OCI-M1 (cell line): ENCODE measurements at regions not wholly inside any gene's neighbourhood (a gene's known extent, or its start where the extent isn't known, plus 50 kb on each side); places are given as distances from the start of the nearest gene placed in this dataset.
"Not testable (repeated sequence)": the region's sequence is repeated elsewhere in the genome, so short reads cannot be mapped to it uniquely, and the experiment has no call there.

Source experiments
- DNase-seq: peaks from one replicate; lab custom pipeline; 2025; lab: John Stamatoyannopoulos, UW

DNA sequence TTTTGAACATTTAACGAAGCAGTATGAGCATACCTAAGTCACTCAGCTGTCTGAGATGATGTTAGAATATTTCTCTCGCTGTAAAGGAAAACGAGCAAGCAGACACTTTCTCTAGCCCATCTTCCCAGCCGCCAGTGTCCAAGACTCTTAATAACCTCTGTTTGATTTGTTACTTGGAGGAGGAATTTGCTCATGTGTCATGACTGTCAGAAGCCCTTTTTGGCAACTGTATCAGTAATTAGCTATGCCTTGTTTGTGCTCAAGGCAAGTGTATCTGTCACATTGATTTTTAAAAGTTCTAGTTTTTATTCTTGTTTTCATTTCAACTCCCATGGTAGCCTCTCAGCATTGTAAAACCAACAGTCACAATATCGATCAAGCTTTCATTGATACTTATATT, 828.4 kb upstream of the SLC10A2 start:
- no peak for DNase-seq

DNA sequence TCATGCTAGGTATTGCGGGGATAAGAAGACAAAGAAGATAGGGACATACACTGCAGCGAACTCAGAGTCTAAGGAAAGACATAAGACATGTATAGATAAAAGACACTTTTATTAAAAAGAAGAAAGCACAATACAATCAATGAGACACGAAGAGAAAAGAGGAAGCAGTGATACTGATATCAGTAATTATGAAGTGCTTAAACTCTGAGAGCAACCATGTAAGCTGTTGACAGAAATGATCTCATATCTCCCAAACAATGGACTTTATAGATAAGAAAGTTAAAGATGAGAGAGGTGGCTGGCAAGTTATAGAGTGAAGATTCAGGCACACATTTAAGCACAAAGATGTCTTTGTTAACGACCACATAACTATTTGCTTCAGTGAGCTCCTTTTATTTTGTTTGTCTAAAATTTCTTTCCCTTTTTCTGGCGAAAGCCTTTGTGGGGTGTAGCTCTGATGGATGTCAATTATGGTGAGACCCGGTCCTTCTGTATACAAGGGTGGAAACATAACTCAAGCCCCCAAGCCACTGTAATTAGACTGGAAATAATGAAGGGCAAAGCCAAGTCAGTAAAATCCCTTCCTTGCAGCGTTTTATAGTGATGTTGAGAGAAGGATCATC, 818.0 kb upstream of the SLC10A2 start:
- peak; percentile 6 for DNase-seq

DNA sequence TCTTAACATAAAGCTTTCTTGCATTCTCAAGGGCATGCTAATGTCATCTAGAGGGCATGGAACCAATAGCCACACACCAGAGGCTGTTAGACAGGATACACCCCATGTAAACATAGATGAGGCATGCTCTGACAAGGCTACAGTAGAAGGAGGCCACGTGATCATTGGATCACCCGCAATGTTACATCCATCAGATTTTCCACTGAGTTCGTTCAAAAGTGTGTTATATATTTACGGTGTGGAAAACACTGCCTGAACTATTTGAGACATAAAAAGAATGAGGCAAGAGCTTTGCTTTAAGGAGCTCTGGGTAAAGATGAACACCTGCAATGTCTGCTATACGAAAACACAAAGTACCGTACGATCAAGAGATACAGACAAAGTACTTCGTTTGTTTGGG, 817.5 kb upstream of the SLC10A2 start:
- DNase-seq, result no peak

DNA sequence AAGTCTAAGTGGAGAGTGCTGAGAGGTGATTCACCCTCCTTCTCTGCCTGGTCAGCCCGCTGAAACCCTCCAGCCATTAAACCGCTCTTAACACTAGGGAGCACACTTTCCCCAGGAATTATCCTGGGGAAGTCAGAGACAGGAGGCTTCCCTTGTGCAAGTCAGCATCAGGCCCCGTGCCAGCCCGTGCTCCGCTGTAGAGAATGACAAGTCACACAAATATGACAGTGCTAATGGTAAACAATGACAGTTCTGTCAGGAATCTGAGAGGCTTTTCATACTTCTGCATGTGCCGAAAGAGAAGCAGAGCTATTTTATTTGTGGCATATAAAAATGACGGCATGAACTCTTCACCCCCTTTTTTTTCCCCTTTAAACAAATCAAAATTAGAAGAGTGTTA, 816.9 kb upstream of the SLC10A2 start:
- peak; percentile 90 for DNase-seq

DNA sequence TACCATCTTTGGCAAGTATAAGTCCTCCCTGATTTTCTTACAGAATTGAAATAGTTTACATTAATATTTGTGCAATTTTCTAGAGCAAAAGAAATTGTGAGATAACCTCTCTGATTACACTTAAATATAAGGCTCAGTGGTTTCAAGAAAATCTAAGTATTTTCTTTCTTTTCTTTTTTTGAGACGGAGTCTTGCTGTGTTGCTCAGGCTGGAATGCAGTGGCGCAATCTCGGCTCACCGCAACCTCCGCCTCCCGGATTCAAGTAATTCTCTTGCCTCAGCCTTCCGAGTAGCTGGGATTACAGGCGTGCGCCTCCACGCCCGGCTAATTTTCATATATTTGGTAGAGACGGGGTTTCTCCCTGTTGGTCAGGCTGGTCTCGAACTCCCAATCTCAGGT, 813.9 kb upstream of the SLC10A2 start:
- not testable (repeated sequence) for DNase-seq

DNA sequence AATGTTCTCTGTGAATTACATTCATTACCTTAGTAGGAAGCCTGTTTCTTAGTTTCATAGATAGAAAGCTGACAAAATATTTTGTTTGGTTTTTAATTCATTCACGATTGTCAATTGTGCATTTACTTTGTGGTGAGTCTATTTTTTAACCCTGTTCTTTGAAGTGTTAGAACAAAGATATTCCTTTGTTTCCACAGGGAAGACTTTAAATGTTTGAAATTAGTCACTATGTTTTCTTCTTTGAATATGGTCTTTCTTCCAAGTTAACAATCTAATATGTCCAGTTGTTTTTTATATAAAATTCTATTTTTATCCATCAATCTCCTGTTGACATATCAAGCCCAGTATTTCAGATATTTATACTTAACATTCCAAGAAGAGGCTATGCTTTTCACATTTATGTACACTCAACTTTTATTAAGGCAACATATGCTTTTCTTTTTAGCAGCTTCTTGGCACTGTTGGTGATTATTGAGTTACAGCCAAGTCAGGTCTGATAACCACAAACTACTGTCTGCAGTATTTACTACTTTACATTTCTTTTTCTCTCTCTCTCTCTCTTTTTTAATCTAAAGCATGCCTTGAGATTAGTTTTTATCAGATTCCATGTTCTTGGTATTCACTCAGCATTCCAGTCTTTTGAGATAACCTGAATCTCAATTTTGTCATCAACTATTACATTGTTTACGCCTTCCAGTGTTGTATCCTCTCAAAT, 812.8 kb upstream of the SLC10A2 start:
- DNase-seq, result no peak

DNA sequence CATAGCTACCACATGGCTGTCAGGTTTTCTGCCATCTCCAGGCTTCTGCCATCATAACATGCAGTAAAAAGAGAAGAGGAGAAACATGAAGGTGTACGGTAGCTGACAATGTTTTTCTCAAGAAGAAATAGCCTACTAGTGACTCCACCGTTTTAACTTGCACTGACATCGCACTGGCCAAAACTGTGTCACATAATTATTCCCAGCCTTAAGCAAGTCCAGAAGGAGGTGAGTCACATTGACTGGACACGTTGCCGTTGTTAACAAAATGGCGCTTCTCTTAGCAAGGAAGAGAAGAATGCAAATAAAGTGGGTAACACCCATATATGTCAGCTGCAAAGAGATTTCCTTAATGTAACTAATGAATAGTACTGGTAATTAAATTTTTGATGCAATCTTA, 810.4 kb upstream of the SLC10A2 start:
- no peak for DNase-seq

DNA sequence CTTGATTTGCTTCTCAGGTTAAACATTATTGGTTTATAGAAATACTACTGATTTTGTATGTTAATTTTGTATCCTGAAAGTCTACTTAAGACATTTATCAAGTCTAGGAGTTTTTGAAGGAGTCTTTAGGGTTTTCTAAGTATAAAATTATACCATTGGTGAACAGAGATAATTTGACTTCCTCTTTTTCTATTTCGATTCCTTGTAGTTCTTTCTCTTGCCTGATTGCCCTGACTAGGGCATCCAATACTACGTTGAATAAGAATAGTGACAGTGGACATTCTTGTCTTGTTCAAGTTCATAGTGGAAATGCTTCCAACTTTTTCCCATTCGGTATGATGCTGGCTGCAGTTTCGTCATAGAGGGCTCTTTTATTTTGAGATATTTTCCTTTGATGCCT, 807.5 kb upstream of the SLC10A2 start:
- DNase-seq, result peak; percentile 75

DNA sequence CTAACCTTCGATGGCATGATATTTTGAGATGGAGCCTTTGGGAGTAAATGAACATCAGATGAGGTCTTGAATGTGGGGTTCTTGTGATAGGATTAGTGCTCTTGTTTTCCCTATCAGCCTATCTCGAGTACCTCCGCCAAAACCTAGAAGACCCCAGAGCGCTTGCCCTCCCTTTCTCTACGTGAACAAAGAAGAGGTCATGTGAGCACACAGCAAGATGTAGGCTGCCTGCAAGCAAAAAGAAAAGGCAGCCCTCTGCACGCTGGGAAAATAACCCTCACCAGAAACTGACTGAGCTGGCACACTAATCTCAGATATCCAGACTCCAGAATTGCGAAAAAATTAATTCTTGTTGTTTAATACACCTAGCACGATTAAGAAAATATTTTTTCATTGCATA, 799.8 kb upstream of the SLC10A2 start:
- no peak for DNase-seq

DNA sequence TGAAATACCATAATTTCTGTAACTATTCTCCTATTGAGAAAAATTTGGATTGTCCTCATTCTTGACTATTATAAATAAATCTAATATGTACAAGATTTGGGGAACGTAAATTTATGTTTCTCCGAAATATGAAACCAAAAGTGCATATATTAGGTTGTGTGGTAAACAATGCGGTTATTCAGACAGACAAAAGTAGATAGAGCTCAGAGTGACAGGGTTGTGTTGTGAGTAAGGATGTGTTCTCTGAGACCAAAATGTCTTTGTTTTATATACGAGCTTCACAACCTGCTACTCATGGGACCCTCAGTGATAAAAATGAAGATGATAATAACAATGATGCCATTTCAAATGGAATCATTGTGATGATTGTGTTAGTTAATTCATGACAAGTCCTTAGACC, 796.3 kb upstream of the SLC10A2 start:
- no peak for DNase-seq

DNA sequence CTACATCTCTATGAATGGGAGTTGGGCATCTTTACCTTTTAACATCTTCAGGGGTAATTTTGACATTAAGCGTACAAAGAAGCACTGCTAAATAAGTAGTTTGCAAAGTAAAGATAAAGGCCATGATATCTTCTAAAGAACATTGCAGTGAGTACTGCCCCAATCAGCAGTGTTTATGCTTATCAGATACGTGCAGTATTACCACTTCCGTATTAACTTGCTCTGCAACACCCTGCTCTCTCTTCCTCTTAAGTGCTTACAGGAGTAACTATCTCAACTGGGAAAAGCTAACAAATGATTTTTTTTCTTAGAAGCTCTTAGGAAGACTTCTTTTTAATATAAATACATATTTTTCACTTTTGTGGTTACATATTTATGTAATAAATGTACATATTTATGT, 793.7 kb upstream of the SLC10A2 start:
- DNase-seq, result peak; percentile 89

DNA sequence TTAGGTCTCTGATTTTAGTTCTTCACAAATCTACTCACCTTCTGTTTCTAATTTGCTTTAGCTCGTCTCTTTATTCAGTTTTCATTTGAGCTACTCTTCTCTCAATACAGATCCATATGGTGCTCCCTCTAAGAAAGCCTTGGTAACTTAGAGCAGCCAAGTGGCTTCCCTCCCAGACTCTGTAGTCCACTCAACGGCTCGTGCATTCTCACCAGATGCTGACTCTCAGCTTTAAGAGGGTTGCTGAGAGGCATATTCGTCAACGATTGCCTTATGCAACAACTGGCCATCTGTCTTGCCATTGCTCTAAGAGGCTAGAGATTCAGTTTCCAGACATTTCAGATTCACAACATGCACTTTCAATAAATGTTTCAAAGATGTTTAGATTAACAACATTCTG, 785.8 kb upstream of the SLC10A2 start:
- no peak for DNase-seq

DNA sequence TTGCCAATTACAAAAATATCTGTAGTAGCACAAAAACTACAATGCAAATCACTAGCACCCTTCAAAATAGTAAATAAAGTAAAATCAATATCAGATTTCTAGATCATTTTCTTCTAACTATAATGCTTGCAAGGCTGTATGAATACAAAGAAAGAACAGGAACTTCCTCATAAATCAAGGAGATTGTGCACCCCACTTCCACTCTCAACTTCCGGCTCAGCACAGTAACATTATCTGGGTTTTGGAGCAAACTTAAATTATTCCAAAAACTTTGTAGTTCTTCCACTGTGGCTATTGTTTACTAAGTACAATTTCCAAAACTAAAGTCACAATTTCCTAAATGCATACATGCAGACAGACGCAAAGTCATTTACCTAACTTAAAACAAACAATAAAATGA, 778.3 kb upstream of the SLC10A2 start:
- no peak for DNase-seq

DNA sequence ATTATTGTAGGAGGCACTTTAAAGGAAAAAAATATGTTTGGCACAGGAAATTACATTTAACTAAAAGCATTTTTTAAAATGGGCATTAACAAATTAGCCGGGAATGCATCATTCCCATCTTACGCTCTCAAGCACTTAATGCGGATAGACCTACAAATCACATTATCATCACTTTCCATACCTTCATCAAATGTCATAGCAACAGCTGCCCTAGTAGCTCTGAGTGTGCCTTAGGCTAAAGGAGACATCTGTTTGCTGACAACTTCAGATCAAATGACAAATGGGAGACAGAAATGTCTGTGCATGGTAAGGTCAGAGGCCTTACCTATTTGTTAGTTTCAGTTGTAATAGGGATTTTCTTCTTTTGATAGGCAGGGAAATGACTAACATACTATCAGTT, 773.2 kb upstream of the SLC10A2 start:
- DNase-seq, result no peak

DNA sequence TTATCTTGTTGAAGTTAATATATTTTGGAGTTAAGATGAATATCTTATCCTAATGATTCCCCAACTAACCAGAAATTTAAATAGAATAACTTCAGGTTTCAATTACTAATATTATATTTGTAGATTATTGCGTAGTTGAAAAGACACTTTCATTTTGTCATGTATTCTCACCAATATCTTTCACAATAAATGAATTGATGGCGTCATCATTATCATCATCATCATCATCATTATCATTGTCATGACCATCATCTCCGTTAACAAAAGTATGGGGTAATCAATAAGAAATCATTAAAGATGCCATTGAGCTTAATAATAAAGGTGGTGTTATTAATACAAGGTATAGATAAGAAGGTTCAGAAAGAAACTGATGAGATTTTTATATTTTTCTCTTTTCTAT, 768.8 kb upstream of the SLC10A2 start:
- DNase-seq, result no peak

DNA sequence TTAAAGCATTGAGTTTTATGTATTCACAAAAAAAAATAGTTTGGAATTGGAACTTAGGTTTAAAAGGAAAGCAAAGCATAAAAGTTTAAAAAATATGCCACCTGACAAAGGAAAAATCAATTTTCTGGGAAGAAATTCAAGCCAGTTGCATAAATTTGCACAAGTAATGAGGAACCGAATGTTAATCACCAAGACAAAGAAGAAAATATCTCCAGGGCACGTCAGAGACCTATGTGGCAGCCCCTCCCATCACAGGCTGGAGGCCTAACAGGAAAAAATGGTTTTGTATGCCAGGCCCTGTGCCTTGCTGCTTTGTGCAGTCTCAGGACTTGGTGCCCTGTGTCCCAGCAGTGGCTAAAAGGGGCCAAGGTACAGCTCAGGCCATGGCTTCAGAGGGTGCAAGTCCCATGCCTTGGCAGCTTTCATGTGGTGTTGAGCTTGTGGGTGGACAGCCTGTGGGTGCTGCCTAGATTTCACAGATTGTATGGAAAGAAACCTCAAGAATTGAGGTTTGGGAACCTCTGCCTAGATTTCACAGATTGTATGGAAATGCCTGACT, 767.2 kb upstream of the SLC10A2 start:
- DNase-seq, result no peak

DNA sequence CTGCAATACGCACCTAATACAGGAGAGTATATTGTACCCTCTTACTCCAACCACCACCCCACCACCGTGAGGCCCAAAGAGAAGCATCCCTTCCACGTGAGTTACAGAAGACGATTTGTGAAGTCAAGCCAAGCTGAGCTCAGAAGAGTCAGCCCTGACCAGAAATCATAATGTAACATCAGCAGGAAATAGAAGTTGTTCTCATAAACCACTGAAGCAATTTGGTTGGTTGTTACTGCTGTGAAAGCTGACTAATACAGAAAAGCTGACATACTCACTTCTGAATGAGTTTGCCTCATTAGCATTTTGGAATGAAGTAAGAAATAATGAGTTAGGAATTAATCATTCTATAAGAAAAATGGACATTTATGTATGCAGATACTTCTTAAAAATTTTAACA, 749.4 kb upstream of the SLC10A2 start:
- no peak for DNase-seq

DNA sequence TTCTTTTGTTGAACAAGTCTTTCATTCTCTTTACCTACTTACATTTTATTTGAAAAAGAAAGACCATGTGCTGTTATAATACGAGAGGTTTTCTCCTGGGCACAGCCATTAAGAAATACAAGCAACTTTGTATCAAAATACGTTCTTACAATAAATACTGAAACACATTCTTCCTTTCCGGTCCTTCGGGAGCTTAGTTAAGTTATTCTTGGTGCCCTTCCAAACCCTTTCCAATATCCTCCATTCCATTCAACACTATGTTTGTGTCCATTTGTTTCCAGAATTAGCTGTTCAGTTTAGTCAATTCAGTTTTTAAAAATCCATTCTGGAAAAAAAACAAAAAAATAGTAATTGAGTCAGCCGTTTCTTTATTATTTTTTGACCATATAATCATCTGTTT, 746.8 kb upstream of the SLC10A2 start:
- no peak for DNase-seq

DNA sequence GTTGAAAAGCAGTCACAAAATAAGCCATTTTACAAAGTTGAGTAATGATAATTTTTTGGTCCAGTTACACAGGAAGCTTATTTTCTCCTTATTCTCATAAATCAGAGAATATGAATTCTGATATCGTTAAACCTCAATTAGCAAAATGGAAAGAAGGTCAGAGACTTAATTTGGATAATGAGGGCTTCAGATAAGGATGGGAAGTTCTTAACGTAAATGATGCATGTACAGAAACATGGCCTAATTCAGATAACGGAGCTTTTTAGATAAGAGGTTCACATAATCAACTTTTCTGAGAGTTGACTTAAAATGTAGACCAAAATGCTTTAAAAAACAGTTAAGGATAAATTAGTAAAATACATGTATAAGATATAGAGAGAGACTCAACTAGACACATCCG, 746.3 kb upstream of the SLC10A2 start:
- no peak for DNase-seq

DNA sequence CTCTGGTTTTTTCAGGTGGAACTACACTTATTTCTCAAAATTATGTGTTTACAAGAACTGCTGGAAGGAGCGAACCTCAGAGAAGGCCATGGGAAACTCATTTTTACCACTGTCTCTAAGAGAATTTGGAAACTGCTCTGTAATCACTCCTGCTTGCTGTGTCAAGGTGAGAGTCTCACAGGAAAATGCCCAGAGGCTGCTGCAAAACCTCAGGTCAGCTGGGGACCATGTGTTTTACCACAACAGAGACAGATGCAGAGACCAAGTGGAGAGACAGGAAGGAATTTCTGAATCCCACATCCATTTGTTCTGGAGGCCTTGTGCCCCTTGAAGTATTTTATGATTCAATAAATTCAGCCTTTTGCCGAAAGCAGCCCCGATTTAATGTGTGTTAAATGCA, 743.8 kb upstream of the SLC10A2 start:
- DNase-seq, result no peak

DNA sequence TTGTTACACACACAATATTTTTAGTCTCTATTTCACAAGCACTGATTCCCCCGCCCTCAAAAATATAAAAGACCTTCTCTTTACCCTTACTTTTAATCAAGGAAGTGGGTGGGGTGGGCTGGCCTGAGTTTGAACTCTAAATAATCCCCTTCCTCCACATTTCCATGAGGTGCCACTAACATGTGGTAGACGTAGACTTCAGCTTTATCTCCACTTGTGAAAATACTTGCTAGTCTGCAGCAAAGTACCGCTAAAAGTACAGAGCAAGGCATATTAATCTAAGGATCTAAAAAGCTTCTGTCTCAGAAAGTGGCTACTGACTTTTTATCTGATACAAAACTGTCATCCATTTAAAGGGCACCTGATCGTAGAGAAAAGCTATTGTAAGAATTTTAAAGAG, 739.6 kb upstream of the SLC10A2 start:
- no peak for DNase-seq

DNA sequence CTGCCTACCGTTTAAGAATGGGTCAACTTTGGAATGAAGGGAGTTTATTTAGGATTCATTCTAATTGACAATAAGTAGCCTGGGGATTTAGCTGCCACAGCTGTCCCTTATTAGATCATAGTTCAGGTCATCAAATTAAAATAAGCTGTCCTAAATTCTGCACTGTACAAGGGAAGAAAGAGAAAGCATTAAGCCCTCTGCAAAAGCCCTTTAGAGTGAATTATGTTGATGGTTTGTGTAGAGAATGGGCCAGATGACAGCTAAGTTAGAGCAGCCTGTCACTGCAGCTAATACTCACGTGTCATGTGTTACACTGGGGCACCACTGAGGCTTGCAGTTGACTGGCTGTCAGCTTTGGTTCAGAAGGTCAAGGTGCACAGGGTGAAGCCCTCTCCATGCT, 737.1 kb upstream of the SLC10A2 start:
- DNase-seq, result no peak

DNA sequence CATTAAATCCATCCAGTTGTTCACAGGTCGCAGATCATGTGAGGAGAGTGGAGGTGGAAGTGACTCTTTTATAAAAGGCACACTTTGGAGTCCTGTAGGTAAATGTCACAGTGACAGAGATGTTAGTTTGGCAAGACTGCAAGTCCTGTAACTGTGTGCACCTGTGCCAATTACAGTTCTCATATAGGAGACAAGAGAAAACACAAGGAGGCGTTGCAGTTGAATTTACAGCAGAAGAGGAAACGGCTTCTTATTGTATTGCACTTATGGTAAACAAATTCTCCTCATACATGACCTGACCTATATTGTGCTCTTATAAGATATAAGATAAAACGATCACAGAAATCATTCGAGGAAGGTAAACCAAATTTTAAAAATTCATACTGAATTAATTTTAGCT, 732.8 kb upstream of the SLC10A2 start:
- DNase-seq, result peak; percentile 6
